ENCODE measurements at regions not wholly inside any gene's neighbourhood (a gene's known extent, or its start where the extent isn't known, plus 50 kb on each side); places are given as distances from the start of the nearest gene placed in this dataset.
A peak's percentile ranks its signal among the peaks of the same experiment; 100 is the strongest.

DNA sequence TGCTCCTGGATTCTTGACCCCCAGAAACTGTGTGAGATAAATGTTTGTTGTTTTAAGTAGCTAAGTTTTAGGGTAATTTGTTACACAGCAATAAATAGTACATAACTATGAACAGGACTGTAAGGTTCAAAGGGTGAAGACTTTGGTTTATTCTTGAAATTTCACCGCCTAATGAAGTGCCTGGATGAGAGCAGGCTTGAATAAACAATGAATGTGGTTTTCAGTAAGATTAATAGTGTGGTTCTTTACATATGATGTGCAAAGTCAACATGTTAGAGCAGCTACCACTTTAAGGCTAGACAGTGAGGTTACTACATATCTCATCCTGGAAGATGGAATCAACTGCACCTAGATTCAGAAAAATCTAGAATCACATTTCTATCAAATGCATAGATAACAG is 145.2 kb upstream of the BTG1 start:
- no peak overlapping the region for H3K27ac Mint-ChIP-seq
- peaks cover 1% of the 10 kb centered on the region for H3K36me3 Mint-ChIP-seq
- no peaks in the 10 kb centered on the region for H3K27me3 Mint-ChIP-seq

DNA sequence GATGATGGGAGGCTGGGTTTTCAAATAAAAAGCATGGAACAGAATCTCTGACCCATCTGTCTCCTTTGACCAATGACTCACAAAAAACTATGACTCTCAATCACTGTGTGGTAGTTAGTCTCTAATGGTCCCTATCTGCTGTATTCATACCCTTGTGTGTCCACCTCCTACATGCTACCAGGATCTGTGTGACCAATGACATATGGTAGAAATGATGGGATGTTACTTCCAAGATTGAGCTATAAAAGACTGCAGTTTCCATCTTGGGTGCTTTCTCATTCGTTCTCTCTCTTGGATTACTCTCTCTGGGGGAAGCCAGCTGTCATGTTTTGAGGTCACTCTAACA is 144.7 kb upstream of the BTG1 start:
- Mint-ChIP-seq H3K4me1 (peaks cover 0 to 5% (median 2%) of the 10 kb centered on the region in 3 donors), H3K36me3 (no peaks in the 10 kb centered on the region), H3K27me3 (no peaks in the 10 kb centered on the region), H3K9me3 (no peaks in the 10 kb centered on the region), H3K27ac (no peak overlapping the region), H3K4me3 (no peak overlapping the region)

More for the DNA sequence above, 145.2 kb upstream of the BTG1 start:
- Mint-ChIP-seq H3K9me3 (peaks cover 0 to 2% (median 0%) of the 10 kb centered on the region in 3 donors), H3K4me3 (no peak overlapping the region), H3K4me1 (peaks cover 0 to 5% (median 3%) of the 10 kb centered on the region in 3 donors)

GRCh38 chr12:92289629-92290349 is 144.1 kb upstream of the BTG1 start:
- H3K9me3 Mint-ChIP-seq = no peaks in the 10 kb centered on the region
- no peak overlapping the region for H3K4me3 Mint-ChIP-seq
- no peak overlapping the region for H3K27ac Mint-ChIP-seq
- H3K4me1 Mint-ChIP-seq = peaks cover 0 to 5% (median 2%) of the 10 kb centered on the region in 3 donors
- no peaks in the 10 kb centered on the region for H3K36me3 Mint-ChIP-seq
- no peaks in the 10 kb centered on the region for H3K27me3 Mint-ChIP-seq

DNA sequence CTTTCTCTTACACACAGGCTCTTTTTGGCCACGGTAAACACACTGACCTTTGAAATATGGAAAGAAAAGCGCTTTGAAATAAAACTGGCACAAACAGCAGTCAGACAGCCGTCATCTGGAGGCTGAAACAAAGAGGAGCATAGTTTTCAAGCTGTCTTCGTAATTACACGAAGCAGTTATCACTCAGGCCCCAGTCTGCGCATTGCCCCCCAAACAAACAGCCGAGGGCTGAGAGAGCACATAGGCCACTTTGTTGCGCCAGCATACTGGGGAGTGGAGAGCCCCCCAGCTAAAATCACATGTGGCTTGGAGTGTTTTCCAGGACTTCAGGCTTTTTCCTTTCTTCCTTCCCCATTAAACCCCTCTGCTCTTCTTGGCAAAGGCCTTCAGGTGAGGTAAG is 142.9 kb upstream of the BTG1 start:
- Mint-ChIP-seq H3K4me1 (peaks cover 0 to 5% (median 2%) of the 10 kb centered on the region in 3 donors), H3K27me3 (no peaks in the 10 kb centered on the region), H3K9me3 (no peaks in the 10 kb centered on the region), H3K27ac (no peak overlapping the region), H3K4me3 (no peak overlapping the region), H3K36me3 (no peaks in the 10 kb centered on the region)

GRCh38 chr12:92278378-92278828 is 132.8 kb upstream of the BTG1 start:
- no peaks in the 10 kb centered on the region for H3K9me3 Mint-ChIP-seq
- no peak overlapping the region for H3K4me3 Mint-ChIP-seq
- peaks cover 2 to 4% (median 4%) of the 10 kb centered on the region in 3 donors for H3K4me1 Mint-ChIP-seq
- peak overlapping the region in 1 of 3 donors; percentile 29 for H3K27ac Mint-ChIP-seq
- no peaks in the 10 kb centered on the region for H3K36me3 Mint-ChIP-seq
- H3K27me3 Mint-ChIP-seq = no peaks in the 10 kb centered on the region

- no peak overlapping the region for H3K27ac Mint-ChIP-seq
- H3K4me1 Mint-ChIP-seq = peaks cover 2 to 4% (median 4%) of the 10 kb centered on the region in 3 donors
- H3K36me3 Mint-ChIP-seq = no peaks in the 10 kb centered on the region
- H3K9me3 Mint-ChIP-seq = no peaks in the 10 kb centered on the region
- H3K27me3 Mint-ChIP-seq = no peaks in the 10 kb centered on the region
- no peak overlapping the region for H3K4me3 Mint-ChIP-seq
Measured at GRCh38 chr12:92277795-92278194, 132.1 kb upstream of the BTG1 start.

DNA sequence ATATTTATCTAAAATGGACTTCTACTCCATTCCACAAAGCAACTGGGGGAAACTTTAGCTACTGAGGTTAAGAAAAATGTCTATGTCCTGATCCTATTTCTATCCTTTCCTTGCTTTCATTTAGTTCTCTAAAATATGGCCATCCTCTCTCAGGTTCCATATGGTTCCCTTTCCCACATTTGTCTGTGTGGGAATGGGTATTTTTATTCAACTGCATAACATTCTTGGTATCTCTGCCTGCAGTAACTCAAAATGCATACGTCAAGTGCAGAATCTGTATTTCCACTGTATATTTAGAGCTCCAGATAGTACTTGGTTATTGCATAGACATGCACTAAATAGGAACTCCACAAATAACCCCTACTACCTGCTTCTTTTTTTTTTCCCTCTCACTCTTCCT is 130.6 kb upstream of the BTG1 start:
- no peak overlapping the region for H3K27ac Mint-ChIP-seq
- H3K9me3 Mint-ChIP-seq = no peaks in the 10 kb centered on the region
- H3K4me3 Mint-ChIP-seq = no peak overlapping the region
- H3K27me3 Mint-ChIP-seq = no peaks in the 10 kb centered on the region
- H3K4me1 Mint-ChIP-seq = peaks cover 0 to 3% (median 2%) of the 10 kb centered on the region in 3 donors
- no peaks in the 10 kb centered on the region for H3K36me3 Mint-ChIP-seq

DNA sequence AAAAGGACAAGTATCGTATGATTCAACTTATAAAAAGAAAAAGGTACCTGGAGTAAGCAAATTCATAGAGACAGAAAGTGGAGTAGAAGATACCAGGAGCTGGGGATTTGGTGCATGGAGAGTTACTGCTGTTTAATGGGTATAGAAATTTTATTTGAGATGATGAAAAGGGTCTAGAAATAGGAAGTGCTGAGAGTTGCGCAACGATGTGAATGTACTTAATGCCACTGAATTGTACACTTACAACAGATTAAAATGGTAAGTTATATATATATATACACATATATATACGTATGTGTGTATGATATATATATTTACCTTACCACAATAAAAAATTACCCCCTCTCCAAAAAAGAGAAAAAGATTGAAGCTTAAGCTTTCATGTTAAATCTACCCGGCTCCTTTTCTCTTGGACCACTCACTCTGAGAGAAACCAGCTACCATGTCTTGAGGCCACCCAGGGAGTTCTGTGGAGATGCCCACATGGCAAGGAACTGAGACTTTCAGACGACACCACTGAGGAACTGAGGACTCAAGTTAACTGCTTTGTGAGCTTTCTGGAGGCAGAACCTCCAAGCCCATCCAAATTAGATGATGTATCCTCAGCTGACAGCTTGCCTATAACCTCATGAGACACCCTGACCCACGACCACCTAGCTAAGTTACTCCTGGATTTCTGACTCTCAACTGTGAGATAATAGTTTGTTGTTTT is 130.0 kb upstream of the BTG1 start:
- H3K9me3 Mint-ChIP-seq = no peaks in the 10 kb centered on the region

GRCh38 chr12:92273076-92273475 is 127.4 kb upstream of the BTG1 start:
- Mint-ChIP-seq H3K36me3 (peaks cover 6% of the 10 kb centered on the region), H3K9me3 (peaks cover 0 to 3% (median 0%) of the 10 kb centered on the region in 3 donors), H3K27me3 (no peaks in the 10 kb centered on the region), H3K4me3 (no peak overlapping the region), H3K4me1 (peaks cover 0 to 4% (median 0%) of the 10 kb centered on the region in 3 donors), H3K27ac (no peak overlapping the region)

More for the DNA sequence above, 130.0 kb upstream of the BTG1 start:
- Mint-ChIP-seq H3K4me1 (peaks cover 0 to 2% (median 1%) of the 10 kb centered on the region in 3 donors), H3K4me3 (no peak overlapping the region), H3K36me3 (peaks cover 3% of the 10 kb centered on the region), H3K27me3 (no peaks in the 10 kb centered on the region), H3K27ac (no peak overlapping the region)

DNA sequence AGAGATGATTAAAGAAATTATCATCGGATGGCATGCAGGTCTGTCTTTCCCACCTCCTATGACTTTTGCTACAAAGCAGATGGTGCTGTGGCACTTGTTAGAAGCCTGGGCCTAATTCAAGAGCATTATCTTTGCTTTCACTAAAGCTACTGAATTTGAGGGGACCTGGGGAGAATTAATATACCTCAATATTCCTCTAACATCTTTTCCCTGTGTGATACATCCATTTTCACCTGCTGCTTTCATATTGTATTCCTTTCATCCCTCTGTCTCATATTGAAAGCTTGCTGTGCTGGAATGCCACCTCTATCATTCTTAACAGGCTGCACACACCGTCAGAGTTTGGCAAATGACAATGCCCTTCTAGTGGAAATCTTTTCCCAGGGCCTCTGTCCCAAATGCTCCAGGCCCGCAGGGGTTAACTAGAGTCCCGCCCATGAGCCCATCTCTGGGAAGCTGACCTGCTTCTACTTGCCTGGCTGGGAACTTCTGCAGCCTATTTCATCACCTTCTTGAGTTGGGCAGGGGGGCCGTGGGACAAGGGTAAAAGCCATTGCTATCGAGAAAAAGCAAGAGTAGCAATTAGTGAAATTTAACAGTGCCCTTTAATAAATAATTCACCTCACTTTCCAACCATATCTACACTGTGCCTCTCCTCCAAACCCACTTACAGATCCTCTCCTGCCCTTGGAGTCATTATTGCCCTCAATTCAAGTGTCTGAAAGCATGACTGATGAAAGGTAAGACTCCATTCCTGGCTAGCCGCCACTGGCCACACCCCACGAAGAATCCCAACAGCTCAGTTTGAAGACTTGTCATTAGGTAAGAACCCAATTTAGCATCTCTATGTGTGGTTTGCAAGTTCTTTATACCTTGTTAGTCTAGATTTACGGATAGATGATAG is 126.7 kb upstream of the BTG1 start:
- H3K4me3 Mint-ChIP-seq = no peak overlapping the region
- peaks cover 0 to 3% (median 0%) of the 10 kb centered on the region in 3 donors for H3K9me3 Mint-ChIP-seq
- no peaks in the 10 kb centered on the region for H3K27me3 Mint-ChIP-seq
- peaks cover 0 to 4% (median 3%) of the 10 kb centered on the region in 3 donors for H3K4me1 Mint-ChIP-seq
- H3K27ac Mint-ChIP-seq = no peak overlapping the region
- H3K36me3 Mint-ChIP-seq = peaks cover 6% of the 10 kb centered on the region

GRCh38 chr12:92271341-92271740 is 125.7 kb upstream of the BTG1 start:
- H3K36me3 Mint-ChIP-seq = peaks cover 6% of the 10 kb centered on the region
- H3K4me3 Mint-ChIP-seq = no peak overlapping the region
- H3K4me1 Mint-ChIP-seq = peaks cover 0 to 4% (median 3%) of the 10 kb centered on the region in 3 donors
- no peak overlapping the region for H3K27ac Mint-ChIP-seq
- peaks cover 0 to 3% (median 0%) of the 10 kb centered on the region in 3 donors for H3K9me3 Mint-ChIP-seq
- H3K27me3 Mint-ChIP-seq = no peaks in the 10 kb centered on the region

DNA sequence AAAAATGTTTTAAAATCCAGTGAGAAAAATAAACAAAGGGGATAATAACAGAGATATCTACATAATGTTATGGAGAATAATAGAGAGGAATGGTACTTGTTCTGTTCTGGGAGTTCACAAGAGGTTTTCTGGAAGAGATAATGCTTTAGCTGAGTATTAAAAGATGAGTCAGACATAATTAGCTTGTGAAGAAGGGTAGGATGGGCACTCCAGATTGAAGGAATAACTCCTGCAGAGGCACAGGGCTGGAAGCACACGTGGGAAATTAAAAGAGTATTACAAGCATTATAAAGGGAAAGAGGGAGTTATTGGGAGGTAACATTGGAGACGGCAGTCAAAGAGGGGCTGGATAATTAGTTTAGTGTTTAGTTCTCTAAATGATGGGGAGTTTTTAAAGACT is 124.9 kb upstream of the BTG1 start:
- H3K4me1 Mint-ChIP-seq = peaks cover 0 to 4% (median 3%) of the 10 kb centered on the region in 3 donors
- no peak overlapping the region for H3K27ac Mint-ChIP-seq
- H3K9me3 Mint-ChIP-seq = peaks cover 0 to 3% (median 0%) of the 10 kb centered on the region in 3 donors
- no peaks in the 10 kb centered on the region for H3K27me3 Mint-ChIP-seq
- no peak overlapping the region for H3K4me3 Mint-ChIP-seq
- peaks cover 6% of the 10 kb centered on the region for H3K36me3 Mint-ChIP-seq

DNA sequence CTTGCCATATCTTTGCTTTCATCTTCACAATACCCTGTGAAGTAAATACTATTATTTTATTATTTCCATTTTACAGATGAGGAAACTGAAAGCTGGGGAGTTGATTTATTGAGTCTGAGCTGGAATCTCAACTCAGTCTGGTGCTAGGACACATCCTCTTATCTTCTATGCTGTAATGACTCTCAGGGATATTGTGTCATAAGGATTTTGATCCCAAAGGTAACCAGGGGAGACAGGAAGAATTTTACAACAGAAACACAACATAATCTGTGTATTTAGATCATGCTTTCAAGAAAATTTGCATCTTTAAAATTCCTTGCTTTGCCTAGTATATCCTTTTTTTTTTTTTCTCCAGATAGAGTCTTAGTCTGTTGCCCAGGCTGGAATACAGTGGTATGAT is 123.3 kb upstream of the BTG1 start:
- peaks cover 0 to 3% (median 0%) of the 10 kb centered on the region in 3 donors for H3K9me3 Mint-ChIP-seq
- peaks cover 6% of the 10 kb centered on the region for H3K36me3 Mint-ChIP-seq
- H3K27me3 Mint-ChIP-seq = no peaks in the 10 kb centered on the region
- no peak overlapping the region for H3K27ac Mint-ChIP-seq
- H3K4me3 Mint-ChIP-seq = no peak overlapping the region
- peaks cover 0 to 4% (median 3%) of the 10 kb centered on the region in 3 donors for H3K4me1 Mint-ChIP-seq

- peaks cover 0 to 1% (median 0%) of the 10 kb centered on the region in 3 donors for H3K9me3 Mint-ChIP-seq
- H3K4me1 Mint-ChIP-seq = peaks cover 11 to 16% (median 14%) of the 10 kb centered on the region in 3 donors
- H3K27me3 Mint-ChIP-seq = no peaks in the 10 kb centered on the region
- H3K27ac Mint-ChIP-seq = no peak overlapping the region
- no peaks in the 10 kb centered on the region for H3K36me3 Mint-ChIP-seq
- no peak overlapping the region for H3K4me3 Mint-ChIP-seq
Measured at GRCh38 chr12:92261692-92262091, 116.0 kb upstream of the BTG1 start.

GRCh38 chr12:92261071-92261470 is 115.4 kb upstream of the BTG1 start:
- peak overlapping the region in 1 of 3 donors; percentile 1 for H3K27ac Mint-ChIP-seq
- no peaks in the 10 kb centered on the region for H3K27me3 Mint-ChIP-seq
- H3K4me3 Mint-ChIP-seq = peak overlapping the region in 1 of 4 donors; percentile 42
- no peaks in the 10 kb centered on the region for H3K36me3 Mint-ChIP-seq
- peaks cover 11 to 16% (median 14%) of the 10 kb centered on the region in 3 donors for H3K4me1 Mint-ChIP-seq
- peaks cover 0 to 1% (median 0%) of the 10 kb centered on the region in 3 donors for H3K9me3 Mint-ChIP-seq

All from IgD-negative memory B cell (primary cell).